Endometrial microvascular endothelial cells (primary cell): ENCODE measurements at regions not wholly inside any gene's neighbourhood (a gene's known extent, or its start where the extent isn't known, plus 50 kb on each side); places are given as distances from the start of the nearest gene placed in this dataset.

ENCODE experiments used
- in situ Hi-C: cut with HindIII; loops from 2 replicates; pipeline ENCODE4 v1.10.0; 2017; ENCODE audit warnings: low sequenced_read_pairs, low pct_unique_long_range_greater_than_20kb; ENCODE audit errors: inconsistent ontology term

DNA sequence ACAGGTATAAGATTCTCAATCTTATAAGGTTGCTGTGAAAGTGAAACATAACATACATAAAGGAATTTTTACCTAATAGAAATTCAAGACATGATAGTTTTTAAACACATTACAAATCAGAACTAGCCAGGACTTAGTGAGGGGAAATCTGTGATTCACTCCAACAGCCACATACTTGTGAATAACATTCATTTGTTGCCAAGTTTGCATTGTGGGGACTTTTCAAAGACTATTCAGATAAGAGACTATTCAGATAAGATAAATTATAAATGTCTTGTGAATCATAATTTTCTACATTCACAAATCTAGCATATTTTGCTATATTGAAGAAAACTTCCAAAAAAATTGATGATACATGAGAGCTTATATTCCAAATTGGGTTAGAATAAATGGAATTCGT lies 345.3 kb upstream of the CDH20 start:
- in situ Hi-C loops, result no loop called here

DNA sequence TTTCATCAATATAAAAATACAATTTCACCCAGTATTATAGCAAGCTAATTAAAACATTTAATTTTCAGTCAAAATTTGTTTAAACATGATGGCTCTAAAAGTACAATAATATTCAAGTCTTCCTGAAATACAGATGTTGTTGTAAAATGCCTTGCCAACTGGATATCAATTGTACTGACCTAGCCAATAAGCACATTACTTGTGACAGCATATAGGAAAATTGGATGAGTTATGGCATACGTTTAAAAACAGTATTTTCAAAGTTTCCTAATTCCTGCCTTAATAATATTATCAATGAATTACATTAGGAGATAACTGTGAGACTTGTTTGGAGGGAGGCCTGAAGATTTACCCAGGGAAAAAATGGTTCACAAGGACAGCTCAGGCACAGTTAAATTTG lies 336.9 kb upstream of the CDH20 start:
- in situ Hi-C loops, result no loop called here

DNA sequence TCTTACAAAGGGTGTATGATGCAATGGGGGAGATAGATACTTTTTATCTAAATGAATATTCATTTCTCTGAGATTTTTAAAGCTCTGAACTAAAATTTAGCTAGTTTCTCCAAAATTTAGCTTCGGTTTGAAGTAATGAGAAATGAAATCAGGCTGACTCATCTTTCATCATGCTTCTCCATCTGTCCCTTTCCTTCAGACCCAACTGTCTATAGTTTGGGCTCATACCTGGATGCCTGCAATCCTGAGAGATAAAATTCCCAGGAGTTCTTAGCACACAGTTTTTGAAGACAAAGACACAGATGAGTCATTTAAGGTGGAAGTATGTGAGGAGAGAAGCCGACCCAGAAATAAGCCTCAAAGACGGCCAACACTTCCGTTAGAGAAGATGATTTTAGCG lies 336.4 kb upstream of the CDH20 start:
- in situ Hi-C loops, result no loop called here

DNA sequence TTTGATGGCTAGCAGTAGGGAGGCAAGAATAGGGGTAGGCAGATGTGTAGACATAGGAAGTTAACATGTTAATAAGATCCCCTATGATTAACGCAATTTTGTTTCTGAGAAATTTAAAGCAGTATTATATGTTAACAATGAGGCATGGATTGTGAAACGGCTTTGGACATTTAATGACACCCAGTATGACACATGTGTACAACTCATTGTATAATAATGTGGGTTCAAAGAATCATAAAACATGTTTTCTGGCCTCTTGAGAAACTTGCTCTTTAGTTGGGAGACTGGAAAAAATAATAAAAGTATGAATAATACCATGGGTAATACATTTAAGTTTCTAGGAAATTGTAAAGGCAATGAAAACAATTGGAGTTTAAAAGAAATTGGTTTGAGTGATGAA lies 332.1 kb upstream of the CDH20 start:
- in situ Hi-C loops, result no loop called here

DNA sequence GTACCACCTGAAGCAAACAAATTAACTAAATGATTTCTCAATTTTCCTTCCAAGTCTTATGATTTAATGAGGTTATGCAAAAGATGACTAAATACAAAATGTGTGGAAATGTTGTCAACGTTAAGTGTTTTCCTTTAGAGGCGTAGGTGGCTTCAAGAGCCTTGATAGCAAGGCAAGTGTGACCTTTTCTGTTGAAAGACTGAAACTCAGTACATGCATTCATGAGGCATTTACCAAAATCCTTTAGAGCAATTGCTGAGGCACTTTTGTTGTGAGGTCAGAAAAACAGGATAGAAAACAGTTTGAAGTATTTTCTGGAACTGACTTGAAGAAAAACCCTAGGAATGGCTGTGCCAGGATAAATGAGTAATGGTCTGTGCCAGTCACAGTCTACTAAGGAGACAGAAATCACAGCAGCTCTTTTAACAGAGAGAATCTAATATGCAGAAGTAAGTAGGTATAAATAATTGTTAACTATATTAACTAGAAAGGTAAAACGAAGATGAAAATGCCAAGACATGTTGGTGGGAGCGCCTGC lies 326.5 kb upstream of the CDH20 start:
- in situ Hi-C loops, result no loop called here

DNA sequence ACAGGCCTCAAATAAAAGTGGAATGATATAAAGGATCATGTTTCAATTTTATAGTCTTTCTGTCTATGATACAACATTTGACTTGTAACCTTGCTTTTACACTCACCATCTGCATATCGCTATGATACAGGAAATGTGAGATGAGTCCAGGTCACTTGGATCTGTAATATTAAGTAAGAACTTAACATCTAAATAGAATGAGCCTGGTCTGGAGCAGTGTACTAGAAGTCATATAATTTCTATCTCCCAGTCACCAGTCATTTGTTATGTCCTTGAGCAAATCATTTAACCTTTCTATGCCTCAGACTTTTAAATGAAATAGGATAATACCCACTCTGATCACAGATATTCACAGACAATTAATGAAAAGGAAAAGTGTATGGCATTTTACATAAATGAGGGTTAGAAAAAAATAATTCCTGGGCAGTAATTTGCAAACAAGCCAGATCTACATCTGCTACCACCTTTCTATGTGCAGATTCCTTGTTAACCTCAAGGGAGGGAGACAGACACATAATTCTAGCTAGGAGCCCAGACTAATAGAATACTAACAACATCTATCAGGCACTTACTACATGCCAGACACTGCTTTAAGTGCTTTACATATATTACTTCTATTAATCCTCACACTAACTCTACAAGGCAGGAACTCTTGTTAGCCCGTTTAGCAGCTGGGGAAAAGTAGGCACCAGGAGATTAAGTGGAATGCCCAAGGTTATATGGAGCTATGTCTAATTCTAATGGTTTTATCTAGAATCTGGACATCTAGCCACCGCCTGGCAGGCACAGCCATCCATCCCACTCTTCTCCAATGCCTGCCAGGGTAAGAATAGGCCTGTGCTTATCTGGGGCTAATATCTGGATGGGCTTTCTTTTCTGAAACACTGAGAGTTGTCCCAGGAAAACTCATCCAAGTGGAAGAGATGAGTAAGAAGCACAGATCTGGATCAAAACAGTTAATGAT lies 313.6 kb upstream of the CDH20 start:
- in situ Hi-C loops, result no loop called here

DNA sequence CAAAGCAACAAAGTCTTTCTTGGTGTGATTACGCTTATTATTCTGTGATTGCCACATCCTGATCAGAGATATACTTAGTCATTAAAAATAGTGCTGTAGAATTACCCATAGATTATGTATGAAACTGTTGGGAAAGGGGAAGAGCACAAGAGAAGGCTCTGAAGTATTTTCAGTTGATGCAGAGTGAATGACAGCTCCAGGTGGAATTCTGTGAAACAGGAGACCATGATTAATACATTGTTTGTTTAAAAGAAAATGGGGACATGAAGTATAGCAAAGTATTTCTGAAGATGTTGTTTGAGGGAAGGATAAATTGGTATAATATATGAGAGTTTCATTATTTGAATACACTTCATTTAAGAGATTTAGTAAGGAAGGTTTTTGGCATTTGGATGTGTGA lies 307.6 kb upstream of the CDH20 start:
- in situ Hi-C loops, result no loop called here

DNA sequence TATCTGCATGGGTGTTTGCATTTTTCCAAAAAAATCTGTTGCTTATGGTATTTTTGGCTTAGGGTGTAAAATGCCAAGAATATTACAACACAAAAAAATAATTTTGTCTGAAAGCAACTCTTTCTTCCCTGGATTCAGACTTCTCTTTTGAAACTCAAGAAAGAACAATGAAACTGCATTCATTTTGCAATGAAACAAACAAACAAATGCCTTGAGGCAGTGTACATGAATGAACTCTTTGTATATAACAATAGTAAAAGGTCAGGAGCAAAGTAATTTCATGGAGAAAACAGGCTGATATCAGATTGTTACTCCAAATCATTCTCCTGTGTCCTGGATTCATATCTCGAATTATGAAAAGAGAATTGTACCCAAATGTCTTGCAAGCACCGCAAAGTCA lies 301.6 kb upstream of the CDH20 start:
- in situ Hi-C loops, result no loop called here

DNA sequence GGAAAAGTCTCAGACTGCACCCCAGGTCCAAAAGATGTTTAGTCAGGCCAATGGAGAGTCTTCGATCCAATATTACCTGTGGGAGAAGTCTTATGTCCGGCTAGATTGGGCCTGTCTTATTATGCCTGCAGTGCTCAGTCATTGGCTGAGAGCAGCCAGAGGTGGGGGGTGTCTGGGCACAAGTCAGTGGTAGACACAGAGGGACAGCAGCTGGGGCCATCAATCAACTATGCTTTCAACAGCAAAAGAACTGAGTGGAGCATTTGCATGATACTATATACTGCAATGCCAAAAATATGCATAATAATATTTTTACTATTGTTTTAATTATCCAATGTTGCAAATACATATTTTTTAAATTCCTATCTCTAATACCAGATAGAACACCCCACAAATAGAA lies 298.6 kb upstream of the CDH20 start:
- in situ Hi-C loops, result no loop called here

DNA sequence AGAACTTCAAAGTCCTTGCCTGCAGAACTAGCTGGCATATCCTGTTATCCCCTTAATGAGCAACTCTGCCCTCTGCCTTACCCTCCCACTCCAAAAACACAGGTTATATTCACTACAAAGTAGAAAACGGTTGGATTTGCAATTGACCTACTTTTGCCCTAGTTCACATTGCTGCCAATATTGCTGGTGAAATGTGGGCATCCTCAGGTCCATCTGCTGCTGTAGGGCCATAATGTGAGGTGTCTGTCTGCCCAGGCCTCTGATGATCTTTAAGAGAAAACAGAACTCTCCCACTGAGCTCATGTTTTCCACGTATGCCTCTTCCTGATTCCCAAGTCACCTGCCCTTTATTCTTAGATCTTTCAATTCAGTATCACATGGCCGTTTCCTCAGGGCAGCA lies 294.0 kb upstream of the CDH20 start:
- in situ Hi-C loops, result no loop called here

DNA sequence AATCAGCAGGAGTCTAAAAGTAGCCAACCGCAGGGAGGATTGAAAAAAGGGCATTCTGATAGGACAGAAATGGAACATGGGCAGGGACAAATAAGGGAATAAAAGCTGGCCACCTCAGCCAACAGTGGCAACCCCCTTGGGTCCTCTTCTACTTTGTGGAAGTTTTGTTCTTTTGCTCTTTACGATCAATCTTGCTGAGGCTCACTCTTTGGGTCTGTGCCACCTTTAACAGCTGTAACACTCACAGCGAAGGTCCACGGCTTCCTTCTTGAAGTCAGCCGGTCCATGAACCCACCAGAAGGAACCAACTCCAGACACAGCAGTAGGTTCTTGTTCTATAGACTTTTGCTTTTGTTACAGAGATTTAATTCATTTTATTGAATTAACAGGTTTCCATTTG lies 285.4 kb upstream of the CDH20 start:
- in situ Hi-C loops, result no loop called here

DNA sequence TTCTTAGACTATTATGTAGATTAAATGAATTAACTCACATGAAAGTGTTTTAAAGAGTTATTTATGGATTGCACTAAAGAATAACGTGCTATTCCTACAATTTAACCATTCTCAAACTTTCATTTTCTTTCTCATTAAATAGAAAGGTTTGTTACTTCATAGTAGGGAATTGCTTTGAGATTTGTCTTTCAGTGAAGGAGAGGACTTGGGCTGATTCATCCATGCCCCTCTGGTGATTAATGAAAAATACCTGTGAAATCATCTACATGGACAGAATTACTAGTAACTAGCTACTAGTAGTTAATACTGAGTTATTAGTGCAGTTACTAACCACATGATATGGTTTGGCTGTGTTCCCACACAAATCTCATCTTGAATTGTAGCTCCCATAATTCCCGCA lies 275.8 kb upstream of the CDH20 start:
- in situ Hi-C loops, result no loop called here

DNA sequence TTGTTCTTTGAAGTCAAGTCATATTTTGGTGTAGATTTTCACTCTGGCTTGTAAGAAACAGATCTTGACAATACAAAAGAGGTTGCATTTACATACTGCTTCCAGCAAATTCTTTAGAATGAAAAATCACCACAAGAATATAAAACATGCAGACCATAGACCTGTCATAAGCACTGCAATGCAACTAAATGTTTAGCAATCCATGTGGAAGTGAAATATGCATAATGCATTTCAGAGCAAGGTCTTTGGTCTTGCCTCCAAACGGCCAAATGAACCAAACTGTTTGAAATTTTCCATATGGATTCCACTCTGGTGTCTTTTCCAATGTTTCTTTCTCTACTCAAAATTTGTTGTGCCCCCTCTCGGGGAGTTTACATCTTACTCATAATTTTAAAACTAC lies 271.0 kb upstream of the CDH20 start:
- in situ Hi-C loops, result no loop called here

DNA sequence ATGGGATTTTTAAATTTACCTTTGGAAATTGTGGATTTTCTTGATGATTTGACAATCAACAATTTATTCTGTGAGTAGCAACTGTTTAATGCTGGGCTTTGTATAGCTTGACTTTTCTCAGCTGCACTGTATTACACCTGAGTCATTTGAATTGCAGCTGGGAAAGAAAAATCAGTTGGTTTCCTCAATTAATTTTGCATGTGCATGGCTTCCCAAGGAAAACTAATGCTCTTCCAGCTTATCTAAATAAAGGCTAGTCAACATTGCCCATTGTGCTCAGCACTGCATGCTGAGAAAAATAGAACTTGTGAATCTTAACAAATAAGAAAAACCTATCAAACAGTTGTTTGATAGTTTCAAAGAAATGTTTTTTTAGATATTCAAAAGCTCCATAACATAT lies 268.3 kb upstream of the CDH20 start:
- in situ Hi-C loops, result no loop called here

DNA sequence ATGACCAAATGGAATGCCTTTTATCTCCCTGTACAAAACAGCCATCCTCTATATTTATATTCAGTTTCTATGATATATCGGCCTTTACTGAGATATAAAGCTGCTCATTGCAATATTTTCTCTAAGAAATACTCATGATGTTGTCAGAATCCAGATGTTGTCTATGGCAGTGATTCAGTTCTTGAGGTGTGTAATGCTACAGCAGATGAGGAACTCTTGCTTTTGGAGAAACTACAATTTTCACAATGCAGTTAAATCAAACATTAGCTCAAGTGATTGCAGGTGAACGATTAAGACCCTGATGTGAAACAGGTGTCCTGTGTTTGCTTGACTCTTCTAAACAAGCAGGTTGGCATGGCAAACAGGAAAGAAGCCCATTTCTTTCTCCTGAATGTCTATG lies 256.2 kb upstream of the CDH20 start:
- in situ Hi-C loops, result no loop called here

DNA sequence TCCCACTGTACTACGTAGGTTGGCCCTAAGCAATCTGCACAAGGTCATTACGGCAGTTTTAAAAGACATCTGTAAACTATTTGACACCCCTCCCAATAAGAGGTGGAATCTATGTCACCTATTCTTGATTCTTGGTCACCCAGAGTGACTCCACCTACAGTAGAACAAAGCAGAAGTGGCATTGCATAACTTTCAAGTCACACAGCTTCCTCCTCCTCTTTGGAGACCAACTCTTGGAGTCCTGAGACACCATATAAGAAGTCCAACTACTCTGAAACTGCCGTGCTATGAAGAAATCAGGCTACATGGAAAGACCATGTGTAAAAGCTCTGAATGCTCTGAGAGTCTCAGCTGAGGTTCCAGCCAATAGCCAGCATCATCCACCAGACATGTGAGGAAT lies 253.5 kb upstream of the CDH20 start:
- in situ Hi-C loops, result no loop called here

DNA sequence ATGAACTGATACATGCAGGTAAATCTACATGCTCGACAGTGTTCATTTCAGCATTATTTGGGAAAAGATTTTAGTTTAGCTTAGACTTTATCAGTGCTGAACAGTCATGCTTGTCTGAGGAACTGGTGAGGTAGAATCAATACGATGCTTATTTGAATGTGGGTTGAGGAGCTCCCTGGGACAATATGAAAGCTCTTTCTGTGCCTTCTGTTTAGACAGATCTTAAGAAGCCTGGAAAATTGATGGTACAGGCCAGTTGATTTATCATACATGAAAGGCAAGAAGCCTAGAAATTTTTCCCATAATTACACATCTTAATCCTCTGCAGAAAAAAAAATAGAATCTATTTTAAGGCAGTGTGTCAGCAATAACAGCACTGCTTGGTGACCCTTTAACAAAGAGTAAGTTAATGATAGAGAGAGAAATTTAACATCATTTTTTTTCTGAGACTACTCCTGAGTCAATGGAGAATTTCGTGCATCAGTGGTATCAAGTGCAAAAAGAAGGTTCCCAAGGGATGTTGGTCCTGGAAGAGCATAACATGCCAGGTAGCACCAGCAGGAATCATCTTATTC lies 252.2 kb upstream of the CDH20 start:
- in situ Hi-C loops, result no loop called here

DNA sequence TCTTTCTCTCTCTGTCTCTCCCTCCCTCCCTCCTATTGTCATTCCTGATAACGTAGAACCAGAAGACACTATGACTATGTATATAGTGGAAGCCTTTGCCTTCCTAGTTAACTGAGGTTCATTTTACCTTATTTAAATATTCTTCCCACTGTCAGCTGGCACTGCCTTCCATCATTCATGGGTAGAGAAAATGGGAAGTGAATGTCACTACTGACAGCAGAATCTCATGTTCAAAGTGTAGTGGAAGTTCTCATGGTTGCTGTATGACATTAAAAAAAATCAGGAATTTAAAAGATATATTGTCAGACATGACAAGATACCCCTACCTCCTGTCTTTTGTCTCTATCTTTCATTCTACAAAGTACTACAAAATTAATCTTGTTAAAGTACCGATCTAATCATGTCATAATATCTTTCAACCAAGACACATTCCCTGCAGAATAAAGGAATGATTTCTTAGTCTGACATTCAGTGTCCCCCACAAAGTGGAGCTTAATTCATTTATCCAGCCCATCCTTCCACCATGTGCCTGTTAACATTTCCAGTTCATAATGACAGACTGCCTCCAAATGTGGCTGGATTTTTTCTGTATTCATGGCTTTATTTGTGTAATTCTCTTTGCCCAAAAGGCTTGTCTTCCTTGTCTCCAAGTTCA lies 250.1 kb upstream of the CDH20 start:
- in situ Hi-C loops, result no loop called here

DNA sequence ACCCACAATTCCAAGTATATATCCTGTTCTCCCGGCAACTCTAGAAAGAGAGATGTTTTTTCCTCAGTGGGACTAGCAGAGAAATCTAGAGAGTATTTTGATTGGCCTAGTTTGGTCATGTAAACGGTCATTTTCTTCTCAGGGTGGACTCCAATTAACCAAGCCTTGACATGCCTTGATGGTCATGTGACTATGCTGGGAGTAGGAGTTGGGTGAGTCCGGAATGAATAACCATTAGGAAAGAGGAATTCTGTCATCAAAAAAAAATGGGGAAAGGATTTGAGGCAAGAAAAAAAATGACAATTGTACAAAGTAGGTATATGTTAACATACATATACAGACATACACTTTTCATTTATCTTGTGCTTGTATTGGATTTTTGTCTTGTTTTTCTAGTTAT lies 248.2 kb upstream of the CDH20 start:
- in situ Hi-C loops, result no loop called here

DNA sequence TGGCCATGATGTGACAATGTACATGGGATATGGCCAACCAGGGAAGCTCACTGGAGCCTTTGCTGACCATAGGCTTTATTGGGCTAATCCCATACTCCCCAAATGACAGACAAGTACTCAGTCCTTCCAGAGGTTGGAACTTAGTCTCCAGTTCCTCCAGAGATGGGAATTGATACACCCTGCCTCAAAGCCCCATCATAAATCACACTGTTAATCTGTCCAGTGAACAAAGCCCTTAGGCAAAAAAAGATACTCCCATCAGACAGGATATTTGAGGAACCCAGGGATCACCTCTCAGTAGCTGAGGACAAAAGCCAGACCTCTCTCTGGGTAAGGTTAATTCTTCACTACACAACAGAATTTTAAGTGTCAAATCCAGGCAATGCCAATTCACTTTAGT lies 247.5 kb upstream of the CDH20 start:
- in situ Hi-C loops, result no loop called here
